Ovary (tissue), 7 donors: ENCODE measurements at regions not wholly inside any gene's neighbourhood (a gene's known extent, or its start where the extent isn't known, plus 50 kb on each side); places are given as distances from the start of the nearest gene placed in this dataset.

Experiments used
- DNase-seq, 5 donors: peaks; one replicate each; pipeline ENCODE4 v3.0.0-alpha.2; 2019 to 2020
- H3K27ac ChIP-seq, 2 donors: fragments of 200-600 bp; one replicate each; pipeline versions ENCODE4 v1.5.1 to v1.8.0; 2019 to 2022
- H3K27me3 ChIP-seq: fragments of 200-600 bp; one replicate; pipeline ENCODE4 v1.8.0; 2022
- H3K36me3 ChIP-seq: fragments of 200-600 bp; sonication (generic); one replicate; pipeline ENCODE4 v1.5.1; 2019
- H3K4me1 ChIP-seq: one replicate; pipeline ENCODE4 v1.8.1; 2013; ENCODE audit warnings: mild to moderate bottlenecking, moderate library complexity; ENCODE audit not compliant: insufficient read depth
- H3K4me3 ChIP-seq: fragments of 200-600 bp; sonication (generic); one replicate; pipeline ENCODE4 v1.5.1; 2017
- H3K9me3 ChIP-seq, 2 donors: fragments of 200-600 bp in 1 of 2; sonication (generic) in 1 of 2; one replicate each; pipeline versions ENCODE4 v1.5.1 to v1.8.1; 2013 to 2019; ENCODE audit warnings: mild to moderate bottlenecking in 1 of 2, moderate library complexity in 1 of 2
- CTCF ChIP-seq, 3 donors: fragments of 450-650 bp in 2 of 3; fragments of 200-600 bp in 1 of 3; IDR thresholded peaks; one replicate each; pipeline versions ENCODE4 v1.5.1 to v1.8.0; 2016 to 2022; ENCODE audit warnings: antibody characterized with exemption in 3 of 3, mild to moderate bottlenecking in 1 of 3
- EP300 ChIP-seq: sonication (generic); formaldehyde crosslinking; IDR thresholded peaks from one replicate; pipeline ENCODE4 v1.6.1; 2017; ENCODE audit warnings: antibody characterized with exemption
- POLR2A ChIP-seq: fragments of 450-650 bp; IDR thresholded peaks from one replicate; pipeline ENCODE4 v1.6.1; 2017; ENCODE audit warnings: antibody characterized with exemption, mild to moderate bottlenecking, moderate library complexity
- WGBS, 3 donors: extraction: QIAGEN DNeasy Blood & Tissue Kit in 1 of 3; methylation state at CpG; one replicate each; pipeline versions ENCODE4 v1.1.5 to v1.1.7; 2013 to 2017; 5-methylcytosine and 5-hydroxymethylcytosine counted together
- intact Hi-C, 4 donors: fragments of 100-400 bp; cut with DNase I; formaldehyde crosslinking; loops; one replicate each; pipeline versions ENCODE4 v1.11.0 to v1.15.1; 2022 to 2023
- donor health status: DM: no; HTN: no; CAD: no; lungs with moderate emphysema.
- donor health status: DM: no; HTN: no; CAD: no.
- donor health status: Bipolar disorder and iron deficiency.
- donor health status: DM: no; HTN: no; CAD: no.
- donor health status: DM: yes; HTN: yes; CAD: no.

DNA sequence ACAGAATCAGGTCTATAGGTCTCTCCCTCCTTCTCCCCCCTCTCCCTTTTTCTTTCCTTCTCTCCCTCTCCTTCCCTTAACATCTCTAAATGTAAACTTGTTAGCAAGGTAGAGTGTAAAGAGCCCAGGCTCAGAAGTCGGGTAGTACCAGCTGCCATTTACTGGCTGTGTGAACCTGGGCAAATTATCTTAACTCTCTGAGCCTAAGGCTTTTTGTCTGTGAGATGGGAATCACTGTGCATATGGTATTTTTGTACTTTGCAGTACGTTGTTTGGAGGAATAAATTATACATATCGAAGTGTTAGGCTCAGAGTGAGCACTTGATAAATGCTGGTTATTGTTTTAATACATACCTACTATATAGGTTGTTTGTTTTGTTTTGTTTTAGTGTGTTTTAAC, 154.0 kb downstream of the RBMX2 start:
- Histone ChIP-seq H3K27me3 (no peaks in the 10 kb centered on the region), H3K9me3 (no peaks in the 10 kb centered on the region), H3K4me3 (no peak overlapping the region), H3K36me3 (no peaks in the 10 kb centered on the region), H3K4me1 (no peaks in the 10 kb centered on the region), H3K27ac (no peak overlapping the region)
- DNase-seq, result no peak
- WGBS, 3 donors, result 28 to 50% (median 30%) methylated on average over 3 of the region's 3 CpGs
- intact Hi-C loops, result no loop called here
- TF ChIP-seq POLR2A (no peak), CTCF (IDR thresholded peaks at IDR 0.05) (no peak), EP300 (no peak)

GRCh38 chrX:130556951-130557350, 155.2 kb downstream of the RBMX2 start:
- no peak for DNase-seq
- WGBS, 3 donors, result 71 to 79% (median 72%) methylated on average over 1 of the region's 1 CpG
- H3K4me1 ChIP-seq, result no peaks in the 10 kb centered on the region
- H3K9me3 ChIP-seq, result no peaks in the 10 kb centered on the region
- TF ChIP-seq POLR2A (no peak), EP300 (no peak), CTCF (IDR thresholded peaks at IDR 0.05) (no peak)
- no peak overlapping the region for H3K27ac ChIP-seq
- H3K4me3 ChIP-seq, result no peak overlapping the region
- H3K36me3 ChIP-seq, result no peaks in the 10 kb centered on the region
- intact Hi-C loops, result no loop called here
- H3K27me3 ChIP-seq, result no peaks in the 10 kb centered on the region

GRCh38 chrX:130560544-130560943, 158.8 kb downstream of the RBMX2 start:
- no peaks in the 10 kb centered on the region for H3K36me3 ChIP-seq
- no peak for DNase-seq
- no peaks in the 10 kb centered on the region for H3K4me1 ChIP-seq
- H3K27ac ChIP-seq, result no peak overlapping the region
- no peaks in the 10 kb centered on the region for H3K27me3 ChIP-seq
- 62 to 65% (median 62%) methylated on average over 5 of the region's 5 CpGs for WGBS, 3 donors
- H3K4me3 ChIP-seq, result no peak overlapping the region
- intact Hi-C loops, result no loop called here
- no peaks in the 10 kb centered on the region for H3K9me3 ChIP-seq
- TF ChIP-seq CTCF (IDR thresholded peaks at IDR 0.05) (no peak), POLR2A (no peak), EP300 (no peak)

GRCh38 chrX:130561930-130562329, 160.1 kb downstream of the RBMX2 start:
- Histone ChIP-seq H3K27ac (no peak overlapping the region), H3K27me3 (no peaks in the 10 kb centered on the region), H3K4me1 (no peaks in the 10 kb centered on the region), H3K4me3 (no peak overlapping the region), H3K36me3 (no peaks in the 10 kb centered on the region), H3K9me3 (no peaks in the 10 kb centered on the region)
- no peak for TF ChIP-seq EP300
- no peak for TF ChIP-seq POLR2A
- TF ChIP-seq CTCF (IDR thresholded peaks at IDR 0.05), result no peak
- 66 to 68% (median 67%) methylated on average over 1 of the region's 1 CpG for WGBS, 3 donors
- no peak for DNase-seq
- intact Hi-C loops, result no loop called here

GRCh38 chrX:130563476-130563875, 161.7 kb downstream of the RBMX2 start:
- Histone ChIP-seq H3K27ac (no peak overlapping the region), H3K4me1 (no peaks in the 10 kb centered on the region), H3K36me3 (no peaks in the 10 kb centered on the region), H3K9me3 (no peaks in the 10 kb centered on the region), H3K27me3 (no peaks in the 10 kb centered on the region), H3K4me3 (no peak overlapping the region)
- intact Hi-C loops, result no loop called here
- TF ChIP-seq CTCF (IDR thresholded peaks at IDR 0.05) (no peak), EP300 (no peak), POLR2A (no peak)
- DNase-seq, result no peak
- 71 to 86% (median 82%) methylated on average over 2 of the region's 2 CpGs for WGBS, 3 donors
